Upper lobe of left lung (tissue), 6 donors: ENCODE measurements at regions not wholly inside any gene's neighbourhood (a gene's known extent, or its start where the extent isn't known, plus 50 kb on each side); places are given as distances from the start of the nearest gene placed in this dataset.

Source experiments
- ATAC-seq, 2 donors: fragments of 200-7000 bp; cut with Tn5 transposase; one replicate each; pipeline ENCODE4 v1.9.1; 2022; ENCODE audit warnings: mild to moderate bottlenecking in 2 of 2, moderate library complexity in 2 of 2; ENCODE audit not compliant: low FRiP score in 2 of 2
- DNase-seq, 2 donors: peaks; one replicate each; pipeline ENCODE4 v3.0.0-alpha.2; 2019 to 2020
- H3K27ac ChIP-seq, 4 donors: fragments of 200-600 bp; sonication (generic); one replicate each; pipeline ENCODE4 v1.5.1; 2016 to 2019
- H3K27me3 ChIP-seq, 4 donors: fragments of 200-600 bp; sonication (generic); one replicate each; pipeline ENCODE4 v1.5.1; 2017 to 2019
- H3K36me3 ChIP-seq, 4 donors: fragments of 200-600 bp; sonication (generic); one replicate each; pipeline ENCODE4 v1.5.1; 2016 to 2019
- H3K4me1 ChIP-seq, 4 donors: fragments of 200-600 bp; sonication (generic); one replicate each; pipeline ENCODE4 v1.5.1; 2018 to 2019
- H3K4me3 ChIP-seq, 4 donors: fragments of 200-600 bp; sonication (generic); one replicate each; pipeline ENCODE4 v1.5.1; 2017 to 2019; ENCODE audit warnings: mild to moderate bottlenecking in 2 of 4, moderate library complexity in 1 of 4
- H3K9me3 ChIP-seq, 4 donors: fragments of 200-600 bp; sonication (generic); one replicate each; pipeline ENCODE4 v1.5.1; 2018 to 2019
- CTCF ChIP-seq, 6 experiments: fragments of 450-650 bp in 4 of 6; fragments of 200-600 bp in 2 of 6; sonication (generic) in 2 of 6; IDR thresholded peaks; one replicate each; pipeline ENCODE4 v1.5.1; 2016 to 2019; ENCODE audit warnings: antibody characterized with exemption in 6 of 6
- EP300 ChIP-seq, 4 donors: sonication (generic); formaldehyde crosslinking; IDR thresholded peaks; one replicate each; pipeline ENCODE4 v1.5.1; 2017; ENCODE audit warnings: antibody characterized with exemption in 4 of 4, control low read depth in 2 of 4
- POLR2A ChIP-seq, 4 donors: fragments of 450-650 bp; IDR thresholded peaks; one replicate each; pipeline ENCODE4 v1.5.1; 2016 to 2017; ENCODE audit warnings: antibody characterized with exemption in 4 of 4, mild to moderate bottlenecking in 2 of 4
- POLR2AphosphoS5 ChIP-seq, 2 donors: sonication (generic); formaldehyde crosslinking; IDR thresholded peaks; one replicate each; pipeline ENCODE4 v1.5.1; 2017; ENCODE audit warnings: antibody characterized with exemption in 2 of 2
- WGBS, 2 donors: methylation state at CpG; one replicate each; pipeline ENCODE4 v1.1.5; 2017 to 2018; 5-methylcytosine and 5-hydroxymethylcytosine counted together
- donor health status: DM: no; HTN: no; CAD: no; lungs with moderate emphysema.
- donor health status: DM: no; HTN: yes; CAD: no; lungs with severe emphysema.

GRCh38 chr5:147160902-147161700 is 73.7 kb upstream of the STK32A start:
- Histone ChIP-seq H3K36me3 (no peaks in the 10 kb centered on the region), H3K27ac (no peak overlapping the region), H3K4me3 (no peak overlapping the region), H3K9me3 (no peaks in the 10 kb centered on the region), H3K27me3 (no peaks in the 10 kb centered on the region), H3K4me1 (no peaks in the 10 kb centered on the region)
- TF ChIP-seq CTCF (IDR thresholded peaks at IDR 0.05): no peak
- no peak for TF ChIP-seq POLR2AphosphoS5 (IDR thresholded peaks at IDR 0.05)
- no peak for TF ChIP-seq EP300 (IDR thresholded peaks at IDR 0.05)
- TF ChIP-seq POLR2A (IDR thresholded peaks at IDR 0.05): no peak
- ATAC-seq (no peak), DNase-seq (no peak)
- WGBS, 2 donors: 62 to 65% methylated on average over 3 of the region's 3 CpGs

DNA sequence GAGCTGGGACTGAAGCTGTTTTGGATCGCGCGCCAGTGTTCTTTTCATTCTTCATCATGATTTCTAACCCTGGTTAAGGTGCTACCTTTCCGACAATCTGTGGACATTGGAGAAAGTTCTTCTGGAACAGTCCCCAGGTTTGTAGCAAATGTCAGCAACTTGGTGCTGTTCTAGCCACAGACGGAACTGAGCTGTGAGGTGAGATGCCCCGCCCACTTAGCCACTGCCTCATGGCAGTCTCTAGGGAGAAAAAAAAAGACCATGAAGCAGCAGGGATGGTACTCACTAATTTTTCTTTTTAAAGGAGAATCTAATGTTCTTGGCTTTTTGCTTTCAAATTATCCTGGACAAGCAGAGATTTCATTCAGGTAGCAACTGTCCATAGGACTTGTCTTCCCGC is 72.1 kb upstream of the STK32A start:
- Histone ChIP-seq H3K9me3 (no peaks in the 10 kb centered on the region), H3K4me1 (no peaks in the 10 kb centered on the region), H3K36me3 (no peaks in the 10 kb centered on the region), H3K4me3 (no peak overlapping the region), H3K27me3 (no peaks in the 10 kb centered on the region), H3K27ac (no peak overlapping the region)
- TF ChIP-seq CTCF (IDR thresholded peaks at IDR 0.05): no peak
- TF ChIP-seq POLR2A (IDR thresholded peaks at IDR 0.05): no peak
- TF ChIP-seq EP300 (IDR thresholded peaks at IDR 0.05): no peak
- TF ChIP-seq POLR2AphosphoS5 (IDR thresholded peaks at IDR 0.05): no peak
- 85 to 88% methylated on average over 7 of the region's 7 CpGs for WGBS, 2 donors
- no peak for ATAC-seq
- no peak for DNase-seq

DNA sequence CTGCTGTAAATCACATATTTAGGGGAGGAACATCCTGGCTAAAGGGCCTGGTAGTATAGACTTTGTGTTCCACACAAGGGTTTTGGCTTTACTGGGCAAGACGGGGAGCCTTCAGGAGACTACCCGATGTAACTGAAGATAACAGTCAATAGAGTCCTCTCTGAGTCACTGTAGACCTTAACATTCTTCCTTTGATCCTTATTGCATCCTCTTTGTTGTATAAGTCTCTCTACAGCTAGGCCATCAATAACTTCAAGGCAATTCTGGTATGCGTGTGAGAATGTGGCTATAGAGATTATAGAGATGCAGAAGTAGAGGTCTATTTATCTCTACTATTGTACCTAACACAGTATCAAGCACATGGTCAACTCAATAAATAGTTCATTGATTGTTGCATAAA is 67.3 kb upstream of the STK32A start:
- DNase-seq (no peak), ATAC-seq (no peak)
- no peak for TF ChIP-seq POLR2AphosphoS5 (IDR thresholded peaks at IDR 0.05)
- no peak overlapping the region for H3K4me3 ChIP-seq
- no peaks in the 10 kb centered on the region for H3K9me3 ChIP-seq
- H3K4me1 ChIP-seq: no peaks in the 10 kb centered on the region
- no peaks in the 10 kb centered on the region for H3K27me3 ChIP-seq
- H3K36me3 ChIP-seq: no peaks in the 10 kb centered on the region
- WGBS, 2 donors: 87 to 91% methylated on average over 3 of the region's 3 CpGs
- H3K27ac ChIP-seq: no peak overlapping the region

- Histone ChIP-seq H3K4me1 (no peaks in the 10 kb centered on the region), H3K4me3 (no peak overlapping the region), H3K27ac (no peak overlapping the region), H3K36me3 (no peaks in the 10 kb centered on the region), H3K27me3 (no peaks in the 10 kb centered on the region), H3K9me3 (no peaks in the 10 kb centered on the region)
- DNase-seq (no peak), ATAC-seq (no peak)
- TF ChIP-seq POLR2AphosphoS5 (IDR thresholded peaks at IDR 0.05) (no peak), CTCF (IDR thresholded peaks at IDR 0.05) (no peak), EP300 (IDR thresholded peaks at IDR 0.05) (no peak), POLR2A (IDR thresholded peaks at IDR 0.05) (no peak)
- WGBS, 2 donors: 63 to 69% methylated on average over 4 of the region's 4 CpGs
Observed at GRCh38 chr5:147168578-147169327, 66.1 kb upstream of the STK32A start.

DNA sequence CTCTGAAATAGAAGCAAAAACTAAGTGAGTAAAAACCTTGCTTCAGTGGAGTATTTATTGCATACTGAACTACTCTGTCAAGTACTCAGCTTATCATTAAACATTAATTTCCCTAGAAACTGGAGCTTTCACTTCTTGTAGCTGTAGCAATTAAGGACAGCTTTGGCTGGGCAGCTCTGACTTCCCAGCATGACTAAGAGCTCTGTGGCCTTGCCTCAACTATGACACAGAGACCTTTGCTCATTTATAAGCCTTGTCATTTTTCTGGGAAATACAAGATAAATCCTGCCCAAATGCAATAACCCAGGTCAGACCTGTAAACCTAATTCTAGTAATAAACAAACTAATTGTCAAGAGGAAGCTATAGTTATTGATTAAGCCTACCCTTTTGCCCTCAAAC is 65.4 kb upstream of the STK32A start:
- ATAC-seq: peak in 1 of 2 donors; percentile 57
- no peak for DNase-seq

More for the DNA sequence above, 65.4 kb upstream of the STK32A start:
- no peaks in the 10 kb centered on the region for H3K9me3 ChIP-seq
- H3K27me3 ChIP-seq: no peaks in the 10 kb centered on the region
- no peak overlapping the region for H3K27ac ChIP-seq
- no peak overlapping the region for H3K4me3 ChIP-seq
- TF ChIP-seq POLR2A (IDR thresholded peaks at IDR 0.05): no peak
- TF ChIP-seq POLR2AphosphoS5 (IDR thresholded peaks at IDR 0.05): no peak
- no peak for TF ChIP-seq EP300 (IDR thresholded peaks at IDR 0.05)
- TF ChIP-seq CTCF (IDR thresholded peaks at IDR 0.05): no peak
- H3K4me1 ChIP-seq: no peaks in the 10 kb centered on the region
- no peaks in the 10 kb centered on the region for H3K36me3 ChIP-seq
